ENCODE measurements at regions not wholly inside any gene's neighbourhood (a gene's known extent, or its start where the extent isn't known, plus 50 kb on each side); places are given as distances from the start of the nearest gene placed in this dataset.

GRCh38 chr1:81489372-81489934 lies 311.3 kb upstream of the ADGRL2 start:
- no peak for DNase-seq (ENCODE audit: low read depth)

- DNase-seq (ENCODE audit: low read depth): no peak
These were observed 316.4 kb upstream of the ADGRL2 start for GRCh38 chr1:81484284-81484683.

GRCh38 chr1:81478219-81478618 lies 322.5 kb upstream of the ADGRL2 start:
- no peak for DNase-seq (ENCODE audit: low read depth)

- DNase-seq (ENCODE audit: low read depth): no peak
These were observed 323.0 kb upstream of the ADGRL2 start for GRCh38 chr1:81477710-81478109.

- DNase-seq (ENCODE audit: low read depth): no peak
These were observed 328.3 kb upstream of the ADGRL2 start for GRCh38 chr1:81472387-81472786.

GRCh38 chr1:81471255-81471654 lies 329.5 kb upstream of the ADGRL2 start:
- no peak for DNase-seq (ENCODE audit: low read depth)

- DNase-seq (ENCODE audit: low read depth): no peak
These were observed 330.5 kb upstream of the ADGRL2 start for GRCh38 chr1:81470275-81470674.

- no peak for DNase-seq (ENCODE audit: low read depth)
These were observed 333.4 kb upstream of the ADGRL2 start for GRCh38 chr1:81467383-81467782.

- no peak for DNase-seq (ENCODE audit: low read depth)
These were observed 333.8 kb upstream of the ADGRL2 start for GRCh38 chr1:81466961-81467360.

- DNase-seq (ENCODE audit: low read depth): no peak
These were observed 336.5 kb upstream of the ADGRL2 start for GRCh38 chr1:81463936-81464837.

- DNase-seq (ENCODE audit: low read depth): no peak
These were observed 341.7 kb upstream of the ADGRL2 start for GRCh38 chr1:81459043-81459442.

GRCh38 chr1:81458186-81458585 lies 342.5 kb upstream of the ADGRL2 start:
- DNase-seq (ENCODE audit: low read depth): no peak

- no peak for DNase-seq (ENCODE audit: low read depth)
These were observed 345.3 kb upstream of the ADGRL2 start for GRCh38 chr1:81455481-81455880.

- no peak for DNase-seq (ENCODE audit: low read depth)
These were observed 346.8 kb upstream of the ADGRL2 start for GRCh38 chr1:81453971-81454370.

GRCh38 chr1:81453367-81453703 lies 347.4 kb upstream of the ADGRL2 start:
- DNase-seq (ENCODE audit: low read depth): no peak

GRCh38 chr1:81452693-81453366 lies 347.9 kb upstream of the ADGRL2 start:
- no peak for DNase-seq (ENCODE audit: low read depth)

- DNase-seq (ENCODE audit: low read depth): no peak
These were observed 350.9 kb upstream of the ADGRL2 start for GRCh38 chr1:81449786-81450185.

- DNase-seq (ENCODE audit: low read depth): no peak
These were observed 354.6 kb upstream of the ADGRL2 start for GRCh38 chr1:81446000-81446669.

GRCh38 chr1:81443288-81443687 lies 357.4 kb upstream of the ADGRL2 start:
- no peak for DNase-seq (ENCODE audit: low read depth)

- DNase-seq (ENCODE audit: low read depth): no peak
These were observed 361.5 kb upstream of the ADGRL2 start for GRCh38 chr1:81439046-81439823.

GRCh38 chr1:81437649-81438048 lies 363.1 kb upstream of the ADGRL2 start:
- no peak for DNase-seq (ENCODE audit: low read depth)

GRCh38 chr1:81437213-81437612 lies 363.5 kb upstream of the ADGRL2 start:
- DNase-seq (ENCODE audit: low read depth): no peak
